GM19372 (cell line): ENCODE measurements at regions not wholly inside any gene's neighbourhood (a gene's known extent, or its start where the extent isn't known, plus 50 kb on each side); places are given as distances from the start of the nearest gene placed in this dataset.
"Not testable (repeated sequence)": the region's sequence is repeated elsewhere in the genome, so short reads cannot be mapped to it uniquely, and the experiment has no call there.

Experiments
- ATAC-seq: cut with Tn5 transposase; IDR thresholded peaks from one replicate; pipeline ENCODE4 v1.9.1; 2021; ENCODE audit warnings: mild to moderate bottlenecking, low read depth, moderate library complexity; ENCODE audit not compliant: unreplicated experiment

- ATAC-seq = no peak
Observed at GRCh38 chr11:29119116-29119515, 897.7 kb downstream of the KCNA4 start.

DNA sequence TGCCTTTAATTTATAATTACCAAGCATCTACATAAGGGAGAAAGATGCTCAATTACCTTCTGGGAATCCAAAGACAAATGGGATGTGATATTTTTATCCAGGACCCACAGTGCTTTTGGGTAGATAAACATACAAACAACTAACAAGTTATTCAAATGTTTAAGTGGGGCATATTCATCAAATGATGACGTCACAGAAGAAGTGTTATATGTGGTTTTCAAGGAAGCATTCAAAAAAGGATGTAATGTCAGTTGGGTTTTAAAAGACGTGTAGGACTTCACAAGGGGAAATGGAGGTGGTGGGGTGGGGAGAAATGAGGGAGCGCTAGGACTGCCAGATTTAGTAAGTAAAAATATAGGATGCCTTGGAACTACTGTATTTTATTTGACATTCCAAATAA lies 915.9 kb downstream of the KCNA4 start:
- no peak for ATAC-seq

DNA sequence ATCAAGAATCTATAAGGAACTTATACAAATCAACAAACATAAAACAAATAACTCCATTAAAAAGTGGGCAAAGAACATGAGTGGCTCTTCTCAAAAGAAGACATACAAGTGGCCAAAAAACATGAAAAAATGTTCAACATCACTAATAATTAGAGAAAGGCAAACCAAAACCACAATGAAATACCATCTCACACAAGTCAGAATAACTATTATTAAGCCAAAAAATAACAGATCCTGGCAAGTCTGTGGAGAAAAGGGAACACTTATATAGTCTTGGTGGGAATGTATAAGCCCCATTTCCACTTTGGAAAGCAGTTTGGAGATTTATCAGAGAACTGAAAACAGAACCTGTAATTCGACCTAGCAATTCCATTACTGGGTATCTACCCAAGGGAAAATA lies 921.0 kb downstream of the KCNA4 start:
- ATAC-seq = no peak

- ATAC-seq = no peak
Observed at GRCh38 chr11:29093416-29094120, 923.3 kb downstream of the KCNA4 start.

DNA sequence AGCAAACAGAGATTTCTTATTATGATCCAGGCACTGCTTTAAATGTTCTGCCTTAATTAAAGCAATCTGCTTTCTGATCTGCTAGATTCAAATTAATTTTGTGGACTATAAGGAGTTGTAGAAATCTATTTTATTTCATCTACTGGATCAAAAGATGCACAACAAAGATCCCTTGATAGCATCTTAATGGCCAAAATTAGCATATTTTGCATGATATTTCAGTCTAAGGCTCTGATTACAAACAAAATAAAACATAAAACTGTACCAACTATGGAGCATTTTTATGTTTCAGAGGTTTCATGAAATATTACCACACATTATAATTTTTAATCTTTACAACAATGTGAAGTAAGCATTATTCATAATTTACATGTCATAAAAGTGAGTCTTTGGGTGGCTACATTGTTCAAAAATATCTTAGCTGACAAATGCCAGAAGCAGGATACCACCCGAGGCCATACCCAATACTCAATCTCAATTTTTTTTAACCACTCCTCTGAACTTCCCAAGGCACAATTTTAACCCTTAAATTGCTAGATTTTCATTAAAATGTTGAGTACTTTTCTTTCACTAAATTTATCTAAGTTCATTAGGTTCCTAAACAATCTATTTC lies 929.5 kb downstream of the KCNA4 start:
- ATAC-seq = no peak

GRCh38 chr11:29075726-29076125 lies 941.1 kb downstream of the KCNA4 start:
- ATAC-seq = no peak

DNA sequence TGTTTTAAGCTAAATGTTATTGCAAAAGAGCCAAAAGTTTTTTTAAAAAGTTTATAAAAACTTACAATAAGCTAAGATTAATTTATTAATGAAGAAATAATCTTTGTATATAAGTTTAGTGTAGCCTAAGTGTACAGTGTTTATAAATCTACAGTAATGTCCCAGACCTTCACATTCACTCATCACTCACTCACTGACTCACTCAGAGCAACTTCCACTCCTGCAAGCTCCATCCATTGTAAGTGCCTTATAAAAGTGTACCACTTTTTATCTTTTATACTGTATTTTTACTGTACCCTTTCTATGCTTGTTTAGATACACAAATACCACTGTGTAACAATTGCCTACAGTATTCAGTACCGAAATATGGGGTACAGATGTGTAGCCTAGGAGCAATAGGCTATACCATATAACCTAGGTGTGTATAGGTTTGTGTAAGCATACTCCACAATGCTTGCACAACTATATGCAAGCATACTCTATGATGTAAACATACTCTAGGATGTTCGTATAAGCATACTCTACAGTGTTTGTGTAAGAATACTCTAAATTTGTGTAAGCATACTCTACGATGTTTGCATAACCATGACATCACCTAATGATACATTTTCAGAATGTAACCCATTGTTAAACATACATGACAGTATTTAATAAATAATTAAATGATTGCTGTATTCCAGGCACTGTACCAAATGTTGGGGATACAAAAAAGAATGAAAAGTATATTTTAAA lies 953.0 kb downstream of the KCNA4 start:
- ATAC-seq = no peak

GRCh38 chr11:29061452-29061851 lies 953.3 kb downstream of the METTL15 start:
- ATAC-seq = no peak

DNA sequence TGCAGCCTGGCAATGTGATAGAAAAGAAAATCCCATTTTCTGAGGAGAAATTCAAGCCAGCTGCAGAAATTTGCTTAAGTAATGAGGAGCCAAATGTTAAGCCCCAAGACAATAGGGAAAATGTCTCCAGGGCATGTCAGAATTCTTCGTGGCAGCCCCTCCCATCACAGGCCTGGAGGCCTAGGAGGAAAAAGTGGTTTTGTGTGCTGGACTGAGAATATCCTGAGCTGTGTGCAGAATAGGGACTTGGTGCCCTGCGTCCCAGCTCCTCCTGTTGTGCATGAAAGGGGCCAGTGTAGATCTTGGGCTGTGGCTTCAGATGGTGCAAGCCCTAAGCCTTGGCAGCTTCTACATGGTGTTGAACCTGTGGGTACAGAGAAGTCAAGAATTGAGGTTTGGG lies 948.3 kb downstream of the METTL15 start:
- not testable (repeated sequence) for ATAC-seq

- ATAC-seq = no peak
Observed at GRCh38 chr11:29051935-29052334, 943.7 kb downstream of the METTL15 start.

DNA sequence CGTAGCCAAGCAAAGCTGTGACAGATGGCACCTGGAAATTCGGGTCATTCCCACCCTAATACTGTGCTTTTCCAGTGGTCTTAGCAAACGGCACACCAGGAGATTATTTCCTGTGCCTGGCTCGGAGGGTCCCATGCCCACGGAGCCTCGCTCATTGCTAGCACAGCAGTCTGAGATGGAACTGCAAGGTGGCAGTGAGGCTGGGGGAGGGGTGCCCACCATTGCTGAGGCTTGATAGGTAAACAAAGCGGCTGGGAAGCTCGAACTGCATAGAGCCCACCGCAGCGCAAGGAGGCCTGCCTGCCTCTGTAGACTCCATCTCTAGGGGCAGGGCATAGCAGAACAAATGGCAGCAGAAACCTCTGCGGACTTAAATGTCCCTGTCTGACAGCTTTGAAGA lies 942.8 kb downstream of the METTL15 start:
- ATAC-seq = not testable (repeated sequence)

DNA sequence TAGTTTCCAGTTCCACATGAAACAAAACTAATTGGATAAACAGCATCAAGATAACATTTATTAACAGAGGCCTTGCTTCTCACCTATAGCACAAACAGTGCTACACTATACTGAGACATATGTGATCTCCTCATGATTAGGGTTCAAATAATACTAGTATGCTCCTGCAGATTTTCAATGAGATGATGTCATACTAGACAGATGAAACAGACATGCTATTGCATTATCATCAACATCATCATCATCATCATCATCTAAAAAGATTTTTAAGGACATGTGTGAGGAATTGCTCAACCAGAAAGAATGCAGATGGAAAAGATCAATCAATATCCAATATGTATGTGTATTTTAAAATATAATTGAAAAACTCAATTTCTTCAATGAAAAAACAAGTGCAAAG lies 932.3 kb downstream of the METTL15 start:
- no peak for ATAC-seq

DNA sequence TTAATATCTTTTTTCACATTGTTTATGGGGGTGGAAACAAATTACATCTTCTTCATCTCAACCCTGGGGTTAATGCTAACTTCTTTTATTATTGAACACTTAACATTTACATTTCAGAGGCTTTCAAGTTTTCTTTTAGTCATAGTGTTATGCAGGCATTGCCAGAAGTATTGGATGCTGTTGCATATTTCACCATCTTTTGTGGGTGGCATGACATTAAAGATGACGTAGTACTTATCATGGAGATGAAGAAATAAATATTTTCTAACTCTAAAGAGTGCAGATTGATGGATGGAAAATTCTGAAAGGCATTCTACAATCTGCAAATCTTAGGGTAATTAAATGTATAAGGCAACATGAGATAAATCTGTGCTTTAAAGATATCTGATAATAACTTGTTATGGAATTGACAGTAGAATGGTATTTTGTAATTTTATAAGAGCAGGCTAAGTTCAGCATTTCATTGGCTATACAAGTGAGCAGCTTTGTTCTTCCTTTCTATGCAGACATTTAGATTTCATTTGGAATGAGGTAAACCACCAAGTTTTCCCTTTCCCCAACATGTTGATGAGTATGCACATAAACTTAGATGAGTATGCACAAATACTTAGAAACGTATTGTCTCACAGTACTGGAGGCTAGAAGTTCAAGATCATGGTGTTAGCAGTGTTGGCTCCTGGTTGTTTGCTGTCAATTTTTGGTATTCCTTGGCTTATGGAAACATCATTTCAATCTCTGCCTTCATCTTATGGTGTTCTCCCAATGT lies 924.4 kb downstream of the METTL15 start:
- ATAC-seq = no peak

- no peak for ATAC-seq
Observed at GRCh38 chr11:29029452-29029851, 921.3 kb downstream of the METTL15 start.

GRCh38 chr11:29027436-29027835 lies 919.2 kb downstream of the METTL15 start:
- ATAC-seq = no peak

DNA sequence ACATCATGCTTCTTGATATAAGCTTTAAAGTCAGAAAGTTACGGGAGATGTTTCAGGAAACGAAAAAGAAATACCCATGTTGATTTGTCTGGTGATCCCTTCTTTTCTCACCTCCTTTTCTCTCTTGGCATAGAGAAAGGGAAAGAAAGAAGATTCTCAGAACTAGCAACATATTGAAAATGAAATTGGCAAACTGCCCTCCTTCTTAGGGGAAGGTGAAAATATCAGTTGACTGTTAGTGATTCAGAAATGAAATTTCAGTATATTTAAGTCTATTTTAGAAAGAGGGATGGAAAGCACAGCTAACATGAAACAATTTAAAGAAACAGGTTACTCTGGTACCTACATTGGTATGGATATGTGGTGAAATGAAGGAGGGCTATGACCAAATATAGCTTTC lies 918.1 kb downstream of the METTL15 start:
- ATAC-seq = no peak

GRCh38 chr11:29025001-29025400 lies 916.8 kb downstream of the METTL15 start:
- no peak for ATAC-seq

- no peak for ATAC-seq
Observed at GRCh38 chr11:29024386-29024785, 916.2 kb downstream of the METTL15 start.

GRCh38 chr11:29023761-29024160 lies 915.6 kb downstream of the METTL15 start:
- no peak for ATAC-seq

DNA sequence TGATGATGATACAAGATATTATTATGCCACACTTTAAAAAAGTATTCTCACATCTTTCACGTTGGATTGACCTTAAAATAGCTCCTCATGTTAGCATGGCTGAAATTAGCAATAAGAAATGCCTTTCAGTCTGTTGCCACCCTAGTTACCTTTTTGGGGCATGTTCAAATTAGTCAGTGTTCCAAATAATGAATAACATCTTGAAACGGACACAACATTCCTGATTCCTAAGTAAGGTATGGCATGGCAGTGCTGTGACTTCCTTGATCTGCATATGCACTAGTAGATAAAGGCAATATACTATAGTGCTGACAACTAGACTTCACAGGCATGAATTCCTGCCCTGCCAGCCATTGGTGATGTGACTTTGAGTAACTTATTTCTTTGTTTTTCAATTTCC lies 914.5 kb downstream of the METTL15 start:
- no peak for ATAC-seq
